ENCODE measurements at regions not wholly inside any gene's neighbourhood (a gene's known extent, or its start where the extent isn't known, plus 50 kb on each side); places are given as distances from the start of the nearest gene placed in this dataset.

DNA sequence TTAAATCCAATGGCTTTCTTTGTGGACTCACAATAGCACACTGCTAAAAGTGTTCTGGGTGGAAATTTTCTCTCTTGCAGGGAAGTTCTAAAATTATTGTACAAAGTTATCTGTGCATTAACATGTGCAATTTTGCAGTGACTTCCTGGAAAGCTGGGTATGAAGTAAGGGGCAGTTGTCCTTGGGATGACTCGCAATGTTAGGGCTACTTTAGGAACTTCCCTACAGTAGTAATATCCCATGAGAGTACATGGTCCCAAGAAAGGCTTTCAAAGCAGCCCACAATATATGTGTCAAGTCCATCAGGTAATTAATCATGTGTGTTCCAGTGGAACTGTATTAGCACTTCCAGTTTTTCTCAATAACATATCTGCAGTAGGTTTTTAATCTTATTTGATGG, 201.0 kb upstream of the UBE2E2 start:
- no peak overlapping the region for H3K27ac ChIP-seq
- TF ChIP-seq ZFX (IDR thresholded peaks at IDR 0.05; ENCODE audit: borderline replicate concordance) (no peak), CTCF (IDR thresholded peaks at IDR 0.05) (no peak)

- TF ChIP-seq CTCF (IDR thresholded peaks at IDR 0.05): no peak
- TF ChIP-seq ZFX (IDR thresholded peaks at IDR 0.05; ENCODE audit: borderline replicate concordance): no peak
Observed at GRCh38 chr3:23002836-23003732, 200.0 kb upstream of the UBE2E2 start.

DNA sequence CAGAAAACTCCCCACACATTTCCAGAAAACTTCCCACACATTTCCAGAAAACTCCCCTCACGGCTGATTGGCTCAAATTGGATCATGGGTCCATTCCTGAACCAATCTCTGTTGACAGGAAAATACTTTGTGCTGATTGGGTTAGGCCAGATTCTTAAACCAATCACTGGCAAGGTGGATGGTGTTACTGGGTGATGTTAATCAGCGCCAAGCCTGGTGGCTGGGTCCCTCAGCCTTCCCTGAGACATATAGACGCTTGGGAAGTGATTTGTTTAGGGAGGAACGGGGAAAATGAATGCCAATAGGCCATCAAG, 199.4 kb upstream of the UBE2E2 start:
- no peak for TF ChIP-seq CTCF (IDR thresholded peaks at IDR 0.05)
- no peak for TF ChIP-seq ZFX (IDR thresholded peaks at IDR 0.05; ENCODE audit: borderline replicate concordance)
- H3K27ac ChIP-seq: no peak overlapping the region

More at GRCh38 chr3:23002836-23003732, 200.0 kb upstream of the UBE2E2 start:
- H3K27ac ChIP-seq: no peak overlapping the region

DNA sequence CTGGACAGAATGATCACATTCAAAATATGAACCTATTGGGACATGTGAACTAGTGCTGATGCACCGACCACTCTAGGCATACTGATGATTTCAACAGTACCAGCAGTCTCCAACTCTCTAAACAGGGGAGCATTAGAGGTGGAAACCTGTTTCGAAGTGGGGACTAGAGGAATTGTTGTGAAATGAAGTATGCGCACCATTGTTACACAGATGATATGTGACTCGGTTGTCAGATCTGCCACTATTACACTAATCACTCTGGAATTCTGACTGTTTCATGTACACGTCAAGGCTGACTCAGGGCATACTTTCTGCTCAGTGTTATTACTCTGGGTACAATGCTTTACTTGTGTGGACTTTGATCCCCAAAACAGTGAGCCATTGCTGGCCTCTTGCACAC, 198.2 kb upstream of the UBE2E2 start:
- H3K27ac ChIP-seq: no peak overlapping the region
- TF ChIP-seq CTCF (IDR thresholded peaks at IDR 0.05): no peak
- TF ChIP-seq ZFX (IDR thresholded peaks at IDR 0.05; ENCODE audit: borderline replicate concordance): no peak

DNA sequence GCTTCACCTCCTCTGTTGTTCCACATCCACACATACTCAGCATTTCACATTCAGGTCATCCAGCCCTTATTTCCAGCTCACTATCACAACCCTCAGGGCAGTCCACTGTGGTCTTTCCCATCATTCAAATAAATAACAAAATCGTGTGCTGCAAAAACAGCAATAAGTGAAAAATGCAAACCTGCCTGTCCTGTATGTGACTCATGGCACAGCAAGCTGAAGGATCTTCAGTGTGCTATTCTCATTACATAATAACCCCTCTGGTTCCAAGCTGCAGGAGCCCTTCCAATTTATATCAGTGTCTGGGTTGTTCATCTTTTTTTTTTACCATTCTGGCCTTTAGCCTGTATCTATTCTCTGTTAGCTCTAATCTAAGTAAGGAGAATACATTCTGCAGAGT, 185.3 kb upstream of the UBE2E2 start:
- no peak overlapping the region for H3K27ac ChIP-seq

DNA sequence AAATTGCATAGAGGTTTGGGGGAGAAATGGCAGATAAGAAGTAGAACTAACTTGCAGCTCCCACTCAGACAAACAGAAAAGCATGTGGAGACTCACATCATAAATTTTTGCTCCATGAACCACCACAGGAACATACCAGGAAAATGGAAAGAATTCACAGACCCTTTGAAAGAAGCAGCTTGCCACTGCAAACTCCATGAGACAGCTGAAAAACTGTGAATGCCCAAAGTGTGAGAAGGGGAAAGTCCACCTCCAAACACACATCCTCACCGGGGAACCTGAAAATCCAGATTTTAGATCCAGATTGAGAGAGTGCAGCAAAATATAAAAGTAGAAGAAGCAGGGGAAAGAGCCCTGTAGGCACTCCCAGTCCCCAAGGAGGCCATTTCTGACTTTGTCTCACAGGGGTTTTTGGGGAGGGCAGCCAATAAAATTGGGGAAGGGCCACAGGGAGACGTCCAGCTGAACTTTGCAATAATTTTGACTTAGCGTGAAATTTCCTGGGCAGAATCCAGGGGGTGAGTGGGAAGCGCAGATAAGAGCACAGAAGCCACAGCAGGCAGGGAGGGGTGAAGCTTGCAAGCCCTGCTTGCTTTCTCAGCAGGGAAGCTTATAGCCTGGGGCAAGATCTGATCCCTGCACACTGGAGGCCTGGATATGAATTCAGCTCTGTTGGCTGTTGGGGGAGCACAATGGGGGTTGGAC, 183.4 kb upstream of the UBE2E2 start:
- TF ChIP-seq ZFX (IDR thresholded peaks at IDR 0.05; ENCODE audit: borderline replicate concordance): no peak
- no peak for TF ChIP-seq CTCF (IDR thresholded peaks at IDR 0.05)

More for the DNA sequence above, 185.3 kb upstream of the UBE2E2 start:
- no peak for TF ChIP-seq ZFX (IDR thresholded peaks at IDR 0.05; ENCODE audit: borderline replicate concordance)
- TF ChIP-seq CTCF (IDR thresholded peaks at IDR 0.05): no peak

GRCh38 chr3:23028294-23028693, 174.8 kb upstream of the UBE2E2 start:
- TF ChIP-seq CTCF (IDR thresholded peaks at IDR 0.05): no peak
- no peak for TF ChIP-seq ZFX (IDR thresholded peaks at IDR 0.05; ENCODE audit: borderline replicate concordance)
- no peak overlapping the region for H3K27ac ChIP-seq

More for the DNA sequence above, 183.4 kb upstream of the UBE2E2 start:
- no peak overlapping the region for H3K27ac ChIP-seq

Measured in 22Rv1 (cell line).